Myocyte (in vitro differentiated cells): ENCODE measurements at regions not wholly inside any gene's neighbourhood (a gene's known extent, or its start where the extent isn't known, plus 50 kb on each side); places are given as distances from the start of the nearest gene placed in this dataset.
A peak's percentile ranks its signal among the peaks of the same experiment; 100 is the strongest.
"Not testable (repeated sequence)": the region's sequence is repeated elsewhere in the genome, so short reads cannot be mapped to it uniquely, and the experiment has no call there.

Source experiments
- DNase-seq: peaks from one replicate; pipeline ENCODE4 v3.0.0-alpha.2; 2012; ENCODE audit warnings: low read depth

DNA sequence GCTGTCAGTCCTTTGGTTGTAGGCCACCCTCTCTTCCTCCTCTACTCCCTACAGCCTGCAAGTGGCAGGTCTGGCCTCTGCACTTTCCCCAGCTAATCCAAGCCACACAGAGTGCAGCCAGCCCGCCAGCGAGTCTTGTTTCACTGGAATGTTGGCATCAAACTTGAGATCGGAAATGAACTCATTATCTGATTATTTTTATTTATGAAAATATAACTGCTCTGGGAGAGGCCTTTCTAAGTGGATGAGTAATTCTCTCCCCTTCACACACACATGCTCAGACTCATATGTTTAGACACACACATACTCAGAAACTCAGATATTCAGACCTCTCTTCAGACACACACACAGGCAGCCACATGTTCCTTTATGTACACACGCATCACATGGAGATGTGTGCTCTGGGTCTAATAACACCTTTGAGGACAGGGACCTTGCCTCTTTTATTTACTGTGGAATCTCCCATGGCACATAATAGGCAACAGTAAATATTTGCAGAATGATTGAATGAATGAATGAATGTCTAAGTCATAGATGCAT is 151.3 kb downstream of the ZFP36L2 start:
- DNase-seq, result peak; percentile 93

DNA sequence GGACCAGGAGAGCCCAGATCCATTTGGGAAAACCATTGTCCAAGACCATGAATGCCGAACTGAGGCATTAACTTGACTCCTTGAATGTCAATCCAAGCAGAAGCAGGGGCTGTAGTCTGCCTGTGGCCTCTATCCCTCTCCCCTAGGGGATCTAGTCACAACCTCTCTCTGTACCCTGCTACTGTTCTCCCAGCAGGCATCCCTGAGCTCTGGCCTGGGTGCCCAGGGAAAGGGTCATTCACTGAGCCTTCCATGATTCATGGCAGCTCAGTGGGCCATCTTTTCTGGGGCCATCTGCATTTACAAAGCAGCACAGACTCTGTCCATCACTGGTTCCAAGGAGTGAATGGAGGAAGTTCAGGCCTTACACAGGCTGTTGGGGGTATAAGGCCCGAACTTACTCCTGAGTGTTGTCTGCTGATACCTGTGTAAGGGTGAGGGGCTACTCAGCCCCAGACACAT is 151.8 kb downstream of the ZFP36L2 start:
- DNase-seq, result no peak

DNA sequence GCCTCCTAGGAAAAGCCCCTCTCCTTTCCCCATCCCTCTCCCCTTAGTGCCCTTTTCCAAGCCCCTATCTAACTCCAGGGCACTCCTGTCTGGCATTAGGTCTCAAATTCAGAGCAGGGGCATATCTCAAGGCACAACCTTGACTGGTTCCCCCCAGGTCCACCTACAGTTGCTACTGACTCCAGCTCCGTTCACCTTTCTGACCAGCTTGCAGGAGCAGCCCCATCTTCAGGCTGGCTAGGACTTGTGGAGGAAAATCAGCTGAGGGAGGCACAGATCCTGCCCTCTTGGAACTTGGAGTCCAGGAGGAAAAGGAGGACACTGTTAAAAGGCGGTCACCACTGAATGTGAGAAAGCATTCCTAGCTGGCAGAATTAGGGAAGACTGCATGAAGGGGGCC is 152.4 kb downstream of the ZFP36L2 start:
- no peak for DNase-seq

DNA sequence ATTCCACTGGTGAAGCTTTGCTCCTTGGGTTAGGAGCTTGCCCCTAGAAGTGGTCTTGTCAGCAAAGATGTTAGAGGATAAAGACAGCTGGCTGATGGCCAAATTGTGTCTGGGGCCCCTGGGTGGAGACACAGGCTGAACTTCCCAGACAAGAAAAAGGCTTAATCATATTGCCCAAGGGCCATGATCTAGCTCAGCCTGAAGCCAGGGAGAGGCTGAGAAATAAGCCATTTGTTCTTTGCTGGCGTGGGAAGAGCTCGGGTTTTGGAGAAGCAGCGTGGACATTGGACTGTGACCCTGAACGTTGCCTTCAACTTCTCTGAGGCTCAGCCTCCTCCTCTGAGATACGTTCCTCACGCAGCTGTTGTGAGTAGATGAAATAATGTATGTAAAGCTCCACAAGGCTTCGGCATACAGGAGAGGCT is 153.0 kb downstream of the ZFP36L2 start:
- no peak for DNase-seq

DNA sequence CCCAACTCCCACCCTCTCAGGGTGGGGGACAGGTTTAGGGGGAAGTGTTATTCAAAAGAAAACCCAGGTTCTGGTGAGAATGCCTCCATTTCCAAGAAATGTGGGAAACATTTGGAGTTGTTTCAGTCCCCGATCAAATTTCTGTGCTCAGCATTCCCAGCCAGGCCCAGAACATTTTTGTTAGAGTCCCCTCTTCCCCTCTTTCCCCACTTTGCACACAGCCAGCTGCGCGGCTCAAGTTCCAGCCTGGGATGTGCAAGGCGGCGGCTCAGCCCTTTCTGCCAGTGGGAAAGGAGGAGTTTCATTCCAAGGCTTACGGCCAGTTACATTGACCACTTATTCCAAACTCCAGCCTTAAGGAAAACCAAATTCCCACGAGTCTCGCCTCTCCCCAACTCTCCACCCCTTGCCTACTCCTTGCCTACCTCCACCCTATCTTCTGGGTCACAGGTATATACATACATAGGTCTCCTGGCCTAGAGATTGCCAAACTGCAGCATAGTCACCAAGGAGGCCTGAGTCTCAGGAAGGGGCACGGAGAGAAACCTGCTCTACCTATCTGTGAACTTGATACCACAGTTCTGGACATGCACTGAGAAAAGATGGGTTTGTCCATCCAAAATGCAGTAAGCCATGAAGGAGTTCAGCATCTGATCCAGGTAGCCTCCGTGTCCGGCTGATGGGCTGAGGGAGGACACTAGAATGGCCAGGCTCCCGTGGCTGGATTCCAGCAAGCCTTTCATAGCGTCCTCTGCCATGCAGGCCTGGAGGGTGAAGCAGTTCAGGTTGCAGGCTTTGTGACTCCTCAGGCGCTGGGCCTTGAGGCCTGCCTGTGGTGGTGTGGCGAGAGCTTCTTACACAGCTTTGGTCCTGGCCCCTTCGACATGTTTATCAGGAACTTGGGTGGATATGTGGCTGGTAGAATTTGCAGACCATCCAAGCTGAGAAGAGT is 154.5 kb downstream of the ZFP36L2 start:
- peak; percentile 68 for DNase-seq

DNA sequence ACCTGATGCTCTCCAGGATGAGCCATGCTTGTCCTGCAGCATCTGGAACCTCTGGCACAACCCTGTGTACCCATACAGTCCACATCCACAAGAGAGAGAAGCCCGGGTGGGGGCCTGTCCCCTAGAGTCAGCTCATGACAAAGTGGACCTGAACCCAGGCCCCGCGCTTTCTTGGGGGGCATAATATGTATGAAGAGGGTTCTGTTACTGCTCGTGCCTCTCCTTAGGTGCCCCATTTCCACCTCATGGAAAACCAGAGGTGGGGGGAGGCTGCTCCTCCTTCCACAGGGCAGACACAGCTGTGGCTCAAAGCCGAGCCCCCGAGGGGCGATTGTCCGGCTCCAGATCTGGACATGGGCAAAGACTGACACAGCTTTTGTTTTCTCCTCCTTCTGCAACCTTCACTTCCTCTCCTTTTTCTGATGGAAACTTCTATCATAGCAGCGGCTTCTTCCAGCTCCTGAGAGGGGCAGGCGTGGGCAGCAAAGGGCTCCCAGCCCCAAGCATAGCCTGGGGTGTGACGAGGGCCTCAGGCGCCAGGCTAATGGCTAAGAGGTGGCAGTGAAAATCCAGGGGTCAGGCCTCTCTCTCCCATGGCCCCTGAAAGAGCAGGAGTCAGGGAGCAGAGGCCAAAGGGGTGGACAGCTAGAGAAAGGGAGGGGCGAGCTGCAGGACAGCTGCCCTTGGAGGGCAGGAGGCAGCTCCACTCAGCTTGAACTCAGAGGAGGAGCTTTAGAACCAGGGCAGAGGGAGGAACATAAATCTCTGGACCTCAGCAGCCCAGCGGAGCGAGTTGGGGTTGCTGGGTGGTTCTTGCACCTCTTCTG is 155.5 kb downstream of the ZFP36L2 start:
- DNase-seq, result peak; percentile 56

DNA sequence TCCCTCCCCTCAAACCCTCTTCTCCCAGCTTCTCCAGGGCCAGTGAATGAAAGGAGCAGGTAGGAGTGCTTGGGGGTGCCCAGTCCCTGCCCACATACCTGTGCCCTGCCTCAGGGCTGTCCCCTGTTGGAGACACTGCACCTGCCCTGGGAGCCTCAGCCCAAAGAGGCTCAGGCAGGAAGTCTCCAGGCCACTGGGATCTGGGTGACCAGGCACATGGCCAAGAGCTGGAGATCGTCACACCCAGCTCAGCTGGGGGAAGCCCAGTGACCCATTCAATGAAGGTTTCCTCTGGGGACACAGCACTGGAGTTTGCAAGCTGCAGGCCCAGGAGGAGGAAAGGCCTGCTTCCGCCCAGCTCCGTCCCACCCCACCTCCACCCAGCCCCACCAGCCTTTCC is 156.4 kb downstream of the ZFP36L2 start:
- no peak for DNase-seq

DNA sequence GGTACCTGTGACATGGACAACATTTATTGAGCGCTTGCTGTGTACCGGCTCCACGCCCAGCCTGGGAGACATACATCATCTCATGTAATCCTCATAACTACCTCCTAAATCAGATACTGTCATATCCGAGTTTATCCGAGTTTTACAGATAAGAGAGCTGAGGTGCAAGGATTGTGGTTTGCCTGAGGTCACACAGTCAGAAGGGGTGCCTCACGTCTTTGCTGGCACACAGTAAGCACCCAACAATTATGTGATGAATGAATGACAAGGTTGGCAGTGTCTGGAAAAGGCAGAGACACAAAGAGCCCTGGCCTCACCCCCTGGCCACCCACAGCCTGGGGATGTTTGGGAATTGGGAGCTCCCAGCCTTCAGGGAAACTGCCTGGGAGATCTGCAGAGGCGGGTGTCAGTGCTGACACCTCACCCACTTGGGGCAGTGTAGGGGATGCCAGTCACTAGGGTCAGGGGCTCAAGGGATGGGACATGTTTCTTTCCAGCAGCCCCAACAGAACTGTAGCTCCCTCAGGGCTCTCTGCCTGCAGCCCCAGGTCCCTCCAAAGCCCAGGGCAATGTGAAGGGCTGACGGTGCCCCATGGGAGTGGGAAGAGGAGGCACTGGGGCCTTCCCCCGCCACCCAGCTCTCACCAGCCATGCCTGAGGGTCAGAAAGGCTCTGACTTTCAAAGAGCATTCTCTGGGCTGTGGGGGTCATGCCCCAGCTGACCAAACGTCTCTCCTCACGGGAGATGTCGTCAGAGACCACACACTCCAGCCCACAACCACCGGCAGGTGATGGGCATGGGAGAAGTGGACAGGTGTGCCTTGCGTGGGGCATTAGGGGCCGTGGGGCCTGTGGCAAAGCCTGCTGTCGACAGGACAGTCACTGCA is 157.5 kb downstream of the ZFP36L2 start:
- DNase-seq, result peak; percentile 59

DNA sequence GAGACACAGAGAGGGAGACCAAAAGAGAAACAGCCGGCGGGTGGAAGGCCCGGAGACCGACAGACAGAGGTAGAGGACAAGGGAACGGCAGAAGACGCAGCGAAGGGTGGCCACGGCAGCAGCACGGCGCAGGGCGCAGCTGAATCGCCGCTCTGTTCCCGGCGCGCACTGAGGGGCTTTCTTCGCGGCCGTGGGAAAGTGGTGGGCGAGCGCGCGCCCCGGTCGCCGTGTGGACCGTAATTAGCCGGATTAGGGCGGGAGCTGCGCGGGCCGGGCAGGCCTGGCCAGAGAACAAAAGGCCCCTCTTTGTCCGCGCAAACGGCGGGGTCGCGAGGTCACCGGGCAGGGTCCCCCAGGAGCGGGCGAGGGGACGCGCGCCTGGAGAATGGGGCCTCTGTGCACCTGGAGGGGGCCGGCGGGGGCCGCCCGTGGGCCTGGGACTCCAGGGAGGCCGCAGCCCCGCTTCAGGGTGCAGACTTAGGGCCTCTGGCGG is 158.3 kb downstream of the ZFP36L2 start:
- no peak for DNase-seq

DNA sequence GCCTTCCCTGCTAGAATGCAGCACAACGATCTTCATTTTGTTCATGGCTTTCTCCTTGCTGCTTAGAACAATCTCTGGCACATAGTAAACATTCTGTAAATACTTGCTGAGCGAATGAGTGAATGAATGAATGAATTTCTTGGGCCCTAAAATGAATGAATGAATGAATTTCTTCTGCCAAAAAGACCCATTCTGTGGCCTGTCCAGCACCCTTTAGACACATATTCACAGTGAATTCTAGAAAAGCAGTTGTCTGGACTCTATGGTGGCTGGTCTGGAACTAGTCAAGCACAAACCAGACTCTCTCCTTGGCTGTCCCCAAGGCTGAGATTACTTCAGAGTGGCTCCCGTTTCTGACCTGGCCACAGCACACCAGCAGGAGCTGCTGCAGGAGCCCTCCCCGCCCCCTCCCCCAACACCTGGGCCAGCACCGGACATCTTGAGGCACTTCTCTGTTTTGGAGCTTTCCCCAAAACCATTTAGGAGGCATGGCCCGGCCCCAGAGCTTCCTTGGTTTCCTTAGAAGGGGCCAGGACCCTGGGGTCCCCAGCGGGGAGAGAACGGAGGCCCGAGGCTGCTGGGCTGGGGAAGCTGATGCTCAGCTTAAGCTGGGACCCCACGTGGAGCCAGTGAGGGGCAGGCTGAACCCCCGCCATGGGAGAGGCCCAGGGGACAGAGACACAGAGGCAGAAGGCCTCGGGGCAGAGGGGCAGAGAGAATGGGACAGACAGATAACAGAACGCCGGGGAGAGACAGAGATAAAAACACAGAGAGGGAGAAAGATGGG is 159.0 kb downstream of the ZFP36L2 start:
- no peak for DNase-seq

DNA sequence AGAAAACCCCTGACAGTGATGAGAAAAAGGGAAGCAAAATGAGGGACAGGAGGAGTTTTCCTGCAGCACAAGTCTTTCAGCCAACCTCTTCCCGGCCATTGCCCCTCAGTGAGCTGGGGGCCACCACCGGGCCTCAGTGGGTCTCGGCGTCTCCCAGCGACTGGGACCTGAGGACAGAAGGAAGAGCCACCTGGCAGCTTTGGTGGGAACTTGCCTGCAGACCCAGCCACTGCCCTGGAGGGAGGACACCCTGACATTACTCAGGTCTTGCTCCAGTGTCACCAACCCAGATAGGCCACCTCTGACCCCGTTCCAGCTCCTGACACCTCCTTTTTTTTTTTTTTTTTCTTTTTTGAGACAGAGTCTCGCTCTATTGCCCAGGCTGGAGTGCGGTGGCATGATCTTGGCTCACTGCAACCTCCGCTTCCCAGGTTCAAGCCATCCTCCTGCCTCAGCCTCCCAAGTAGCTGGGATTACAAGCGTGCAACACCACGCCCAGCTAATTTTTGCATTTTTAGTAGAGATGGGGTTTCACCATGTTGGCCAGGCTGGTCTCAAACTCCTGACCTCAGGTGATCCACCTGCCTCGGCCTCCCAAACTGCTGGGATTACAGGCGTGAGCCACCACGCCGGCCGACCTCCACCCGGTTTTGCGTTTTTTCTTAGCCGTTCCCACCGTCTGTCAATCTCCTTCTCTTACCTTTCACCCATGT is 159.7 kb downstream of the ZFP36L2 start:
- not testable (repeated sequence) for DNase-seq

DNA sequence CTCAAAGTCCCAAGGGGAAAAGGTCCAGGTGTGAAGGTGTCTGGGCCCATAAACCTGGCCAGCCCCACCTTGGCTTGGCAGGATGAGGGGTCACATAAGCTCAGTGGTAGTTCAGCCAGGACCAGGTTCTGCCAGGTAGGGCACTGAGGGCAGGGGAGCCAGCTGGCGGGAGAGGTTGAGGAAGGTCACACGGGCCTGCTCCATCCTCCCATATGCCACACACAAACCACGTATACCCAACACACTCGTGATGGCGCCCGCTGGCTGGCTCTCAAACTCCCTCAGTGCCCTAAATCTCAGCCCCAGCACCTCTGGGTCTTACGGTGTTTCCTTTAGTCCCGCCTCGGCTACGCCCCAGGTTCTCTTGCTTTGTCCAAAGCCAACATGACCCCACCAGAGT is 160.5 kb downstream of the ZFP36L2 start:
- no peak for DNase-seq

DNA sequence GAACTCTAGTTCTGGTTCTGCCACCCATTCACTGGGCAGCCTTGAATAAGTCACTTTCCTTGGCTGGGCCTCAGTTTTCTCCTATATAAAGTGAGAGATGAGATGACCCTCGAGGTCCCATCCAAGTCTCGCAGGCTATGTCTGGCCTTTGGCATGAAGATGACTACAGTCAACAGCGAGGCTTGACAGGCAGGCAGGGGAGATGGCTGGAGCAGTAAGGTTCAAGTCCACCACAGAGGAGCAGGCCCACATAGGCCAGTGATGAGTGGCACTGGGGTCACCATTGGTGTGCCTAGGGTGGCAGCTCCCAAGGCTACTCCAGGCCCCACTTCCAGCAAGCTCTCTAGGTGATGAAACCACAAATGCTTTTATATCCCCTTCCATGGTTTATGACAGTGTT is 161.4 kb downstream of the ZFP36L2 start:
- DNase-seq, result no peak

DNA sequence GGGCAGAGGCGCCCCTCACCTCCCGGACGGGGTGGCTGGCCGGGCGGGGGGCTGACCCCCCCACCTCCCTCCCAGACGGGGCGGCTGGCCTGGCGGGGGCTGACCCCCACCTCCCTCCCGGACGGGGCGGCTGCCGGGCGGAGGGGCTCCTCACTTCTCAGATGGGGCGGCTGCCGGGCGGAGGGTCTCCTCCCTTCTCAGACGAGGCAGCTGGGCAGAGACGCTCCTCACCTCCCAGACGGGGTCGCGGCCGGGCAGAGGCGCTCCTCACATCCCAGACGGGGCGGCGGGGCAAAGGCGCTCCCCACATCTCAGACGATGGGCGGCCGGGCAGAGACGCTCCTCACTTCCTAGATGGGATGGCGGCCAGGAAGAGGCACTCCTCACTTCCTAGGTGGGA is 163.3 kb downstream of the ZFP36L2 start:
- not testable (repeated sequence) for DNase-seq

DNA sequence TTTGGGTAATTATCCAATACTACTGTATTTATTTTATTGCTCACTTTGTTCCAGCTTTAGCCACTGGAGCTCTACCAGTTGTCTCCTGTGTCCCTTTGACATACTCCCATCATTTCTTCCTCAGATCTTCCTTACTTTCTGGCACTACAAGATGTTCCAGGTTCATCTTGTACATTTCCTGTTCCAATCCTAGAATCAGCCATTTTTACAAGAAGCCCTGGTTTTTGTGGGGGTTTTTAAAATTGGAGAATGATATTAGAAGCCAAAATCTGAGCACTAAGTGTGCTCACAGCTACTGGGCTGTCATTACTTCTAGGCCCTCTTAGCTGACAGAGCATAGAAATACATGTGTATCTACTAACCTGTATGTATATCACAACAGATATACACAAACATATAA is 164.3 kb downstream of the ZFP36L2 start:
- no peak for DNase-seq

DNA sequence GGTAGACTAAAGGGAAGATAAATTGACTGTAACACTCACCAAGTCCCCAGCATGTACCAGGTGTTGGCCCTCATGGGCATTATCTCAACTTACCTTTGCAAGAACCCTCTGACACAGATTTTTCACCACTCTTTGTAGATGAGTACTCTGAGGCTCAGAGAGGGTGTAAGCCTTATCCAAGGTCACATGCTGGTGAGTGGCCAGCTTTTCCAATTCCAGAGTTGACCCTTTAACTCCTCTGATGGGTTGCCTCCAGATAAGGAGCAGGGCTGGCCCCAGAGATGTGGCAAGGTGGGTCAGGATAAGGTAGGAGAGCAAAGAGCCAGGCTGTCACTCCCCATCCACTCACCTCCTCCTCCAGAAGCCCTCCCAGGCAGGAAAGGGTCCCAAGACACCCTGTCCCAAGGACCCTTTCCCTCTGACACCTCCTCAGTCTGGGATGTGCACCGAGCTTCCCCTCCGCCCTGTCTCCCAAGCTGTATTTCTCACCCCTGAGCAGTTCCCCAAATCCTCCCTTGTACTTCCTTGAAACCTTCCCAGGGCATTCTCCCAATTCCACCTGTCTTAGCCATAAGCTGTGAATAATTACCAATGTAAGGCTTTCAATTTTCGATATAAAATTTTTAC is 165.9 kb downstream of the ZFP36L2 start:
- no peak for DNase-seq

DNA sequence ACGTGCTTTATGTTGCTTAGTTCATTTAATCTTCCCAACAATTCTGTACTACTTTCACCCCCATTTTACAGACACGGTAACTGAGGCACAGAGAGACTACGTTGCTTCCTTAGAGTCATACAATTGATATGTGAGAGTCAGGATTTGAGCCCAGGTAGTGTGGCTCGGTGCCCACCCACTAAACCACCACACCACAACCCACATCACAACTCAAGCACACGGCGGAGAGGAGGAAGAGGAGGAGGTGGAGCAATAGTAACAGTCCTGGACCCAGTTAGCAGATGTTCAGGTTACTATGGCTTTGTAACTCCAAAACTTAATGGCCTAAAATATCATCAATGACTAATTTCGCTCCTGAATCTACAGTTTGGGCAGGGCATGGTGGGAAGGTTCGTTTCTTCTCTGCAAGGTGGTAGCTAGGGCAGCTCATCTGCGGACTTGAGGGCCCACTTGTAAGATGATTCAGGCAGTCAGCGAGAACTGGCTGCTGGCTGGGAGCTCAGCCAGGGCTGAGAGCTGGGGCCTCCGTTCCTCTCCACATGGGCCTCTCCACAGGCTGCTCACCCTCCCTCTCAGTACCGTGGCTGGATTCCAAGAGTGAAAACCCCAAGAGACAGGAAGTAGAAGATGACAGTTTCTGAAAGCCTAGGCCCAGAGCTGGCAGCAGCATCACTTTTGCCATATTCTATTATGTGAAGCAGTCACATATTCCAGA is 167.1 kb downstream of the ZFP36L2 start:
- DNase-seq, result peak; percentile 61

DNA sequence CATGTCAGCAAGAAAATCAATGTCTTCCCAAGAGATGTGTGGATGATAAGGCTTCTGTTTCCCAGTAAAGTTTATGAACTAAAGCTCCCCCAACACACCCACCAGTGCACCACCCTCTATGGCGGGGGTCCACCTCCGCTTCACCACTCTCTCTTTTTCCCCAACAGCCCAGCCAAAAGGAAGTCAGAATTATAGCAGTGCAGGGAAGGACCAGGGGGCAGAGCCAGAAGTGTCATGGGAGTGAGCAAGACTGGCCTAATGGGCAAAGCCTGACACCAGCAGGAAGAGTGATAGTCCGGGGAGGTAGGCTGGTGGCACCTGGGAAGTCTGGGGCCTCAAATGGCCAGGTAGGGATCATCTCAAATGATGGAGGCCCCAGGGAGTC is 167.7 kb downstream of the ZFP36L2 start:
- no peak for DNase-seq
